K562 (cell line): ENCODE measurements at regions not wholly inside any gene's neighbourhood (a gene's known extent, or its start where the extent isn't known, plus 50 kb on each side); places are given as distances from the start of the nearest gene placed in this dataset.

Experiments used
- ATAC-seq: fragments of 200-7000 bp; cut with Tn5 transposase; 3 replicates; pipeline ENCODE4 v1.9.1; 2020; ENCODE audit warnings: moderate library complexity
- BruUV-seq: library from RNA; stranded (reverse); fragments of 400-500 nt; replicated peaks from 2 replicates; lab custom pipeline; 2021; lab: Mats Ljungman, UMichigan
- CTCF ChIA-PET: fragments of 300-600 bp; formaldehyde crosslinking; extraction: SDS; loops from one replicate; lab custom pipeline; 2021; ENCODE audit warnings: low intra/inter-chr PET ratio; lab: Yijun Ruan, JAX
- POLR2A ChIA-PET: fragments of 300-600, 350-650 bp; sonication (Branson Sonifier 250); formaldehyde crosslinking; extraction: SDS; loops from one replicate; lab custom pipeline; 2021; ENCODE audit warnings: antibody characterized with exemption, inconsistent platforms; lab: Yijun Ruan, JAX
- DNase-seq, 4 experiments: peaks; one replicate each; pipeline versions ENCODE4 v3.0.0 to v3.0.0-alpha.2; 2011 to 2018; ENCODE audit warnings: low spot score in 3 of 4, mixed read lengths in 3 of 4; ENCODE audit errors: extremely low read depth in 1 of 4
- FAIRE-seq: peaks from 2 replicates; lab custom pipeline; 2011; peaks lifted over from hg19 to GRCh38; lab: Jason Lieb, UNC
- H2AFZ ChIP-seq: 2 replicates; pipeline ENCODE4 v1.6.0; 2011; ENCODE audit warnings: low read depth, low read length, control low read depth, inconsistent platforms
- H3K27ac ChIP-seq: fragments of 200-600 bp; 3 replicates; pipeline ENCODE4 v1.8.0; 2011; ENCODE audit warnings: low read depth, mild to moderate bottlenecking, control low read depth, inconsistent platforms, low read length, moderate library complexity, mixed read lengths; ENCODE audit errors: extremely low read depth
- H3K27me3 ChIP-seq, 2 experiments: fragments of 300-600 bp in 1 of 2; 2 replicates in 1 of 2; 3 replicates in 1 of 2; pipeline versions ENCODE4 v1.6.0 to v1.8.0; 2011; ENCODE audit warnings: inconsistent platforms in 2 of 2, low read length in 2 of 2, mild to moderate bottlenecking in 1 of 2, mixed read lengths in 1 of 2, moderate library complexity in 1 of 2; ENCODE audit not compliant: control insufficient read depth in 2 of 2, insufficient read depth in 2 of 2
- H3K36me3 ChIP-seq: fragments of 300-600 bp; 3 replicates; pipeline ENCODE4 v1.8.0; 2011; ENCODE audit warnings: mild to moderate bottlenecking, low read length, inconsistent platforms; ENCODE audit not compliant: control insufficient read depth, insufficient read depth
- H3K4me1 ChIP-seq, 2 experiments: fragments of 200-600 bp in 1 of 2; replicated peaks in 1 of 2; 2 replicates in 1 of 2; 3 replicates in 1 of 2; pipeline versions ENCODE4 v1.5.1 to v1.8.0; 2011; ENCODE audit warnings: inconsistent platforms in 2 of 2, low read length in 2 of 2, mild to moderate bottlenecking in 1 of 2, mixed read lengths in 1 of 2, moderate library complexity in 1 of 2; ENCODE audit not compliant: control insufficient read depth in 2 of 2, insufficient read depth in 2 of 2
- H3K4me2 ChIP-seq: 2 replicates; pipeline ENCODE4 v1.6.1; 2011; ENCODE audit warnings: low read length, control low read depth, inconsistent platforms, mixed read lengths; ENCODE audit not compliant: insufficient read depth
- H3K4me3 ChIP-seq: fragments of 200-600 bp; sonication (generic), shearing (Covaris generic); 2 replicates; pipeline ENCODE4 v1.5.1; 2016; ENCODE audit warnings: control low read depth, inconsistent platforms
- H3K79me2 ChIP-seq: fragments of 200-600 bp; 3 replicates; pipeline ENCODE4 v1.8.0; 2011; ENCODE audit warnings: low read length, inconsistent platforms; ENCODE audit not compliant: control insufficient read depth, insufficient read depth
- H3K9ac ChIP-seq, 2 experiments: 2 replicates each; pipeline versions ENCODE4 v1.6.0 to v1.6.1; 2011; ENCODE audit warnings: low read depth in 2 of 2, low read length in 2 of 2, control low read depth in 1 of 2, inconsistent platforms in 1 of 2, mild to moderate bottlenecking in 1 of 2, mixed read lengths in 1 of 2; ENCODE audit not compliant: insufficient read depth in 1 of 2
- H3K9me1 ChIP-seq: one replicate; pipeline ENCODE4 v1.6.0; 2011; ENCODE audit warnings: inconsistent platforms, mild to moderate bottlenecking, low read length, moderate library complexity; ENCODE audit not compliant: control insufficient read depth, insufficient read depth
- H3K9me3 ChIP-seq: replicated peaks from 2 replicates; pipeline ENCODE4 v1.5.1; 2011; ENCODE audit warnings: low read depth, low read length, inconsistent platforms; ENCODE audit not compliant: control insufficient read depth, insufficient read depth
- H4K20me1 ChIP-seq: replicated peaks from 2 replicates; pipeline ENCODE4 v1.6.1; 2011; ENCODE audit warnings: low read length, inconsistent platforms, mixed read lengths; ENCODE audit not compliant: control insufficient read depth, insufficient read depth
- CAMTA2 ChIP-seq: fragments of 250-450 bp; sonication (Bioruptor Pico); conservative IDR thresholded peaks from 2 replicates; pipeline ENCODE4 v1.5.1; 2022
- ETV1 ChIP-seq: fragments of 450-650 bp; conservative IDR thresholded peaks from 2 replicates; pipeline ENCODE4 v1.6.1; 2016; ENCODE audit warnings: missing genetic modification characterization, control low read depth, low read depth, missing compliant biosample characterization
- HCFC1 ChIP-seq: IDR thresholded peaks from 2 replicates; pipeline ENCODE4 v1.6.1; 2012; ENCODE audit warnings: low read depth, low read length, improper control_type of control experiment
- HMG20B ChIP-seq: fragments of 250-450 bp; sonication (Bioruptor Pico); IDR thresholded peaks from 2 replicates; pipeline ENCODE4 v1.5.0; 2021; ENCODE audit warnings: mild to moderate bottlenecking
- NR2C1 ChIP-seq, 2 experiments: fragments of 450-650 bp; IDR thresholded peaks; 2 replicates each; pipeline ENCODE4 v1.6.1; 2017; ENCODE audit warnings: mild to moderate bottlenecking in 2 of 2, antibody characterized with exemption in 1 of 2, inconsistent platforms in 1 of 2, missing compliant biosample characterization in 1 of 2, missing genetic modification characterization in 1 of 2
- SMC3 ChIP-seq: conservative IDR thresholded peaks from 2 replicates; pipeline ENCODE4 v1.6.1; 2011; ENCODE audit warnings: low read depth, low read length, improper control_type of control experiment; ENCODE audit not compliant: insufficient read depth
- SUPT5H ChIP-seq: fragments of 450-650 bp; IDR thresholded peaks from 2 replicates; pipeline ENCODE4 v1.6.1; 2016
- ZFPM2 ChIP-seq: fragments of 250-450 bp; sonication (Bioruptor Pico); IDR thresholded peaks from 2 replicates; pipeline ENCODE4 v1.5.1; 2022; ENCODE audit warnings: mild to moderate bottlenecking
- ZNF124 ChIP-seq: sonication (generic); formaldehyde crosslinking; IDR thresholded peaks from 2 replicates; pipeline ENCODE4 v1.8.1; 2022; ENCODE audit warnings: missing genetic modification reagents
- ZNF436 ChIP-seq: fragments of 250-450, 450-650 bp; sonication (Bioruptor Pico); formaldehyde crosslinking; IDR thresholded peaks from 2 replicates; pipeline ENCODE4 v1.7.0; 2020; ENCODE audit warnings: mild to moderate bottlenecking
- ZNF695 ChIP-seq: fragments of 450-650 bp; formaldehyde crosslinking; IDR thresholded peaks from 2 replicates; pipeline ENCODE4 v1.4.0; 2020; ENCODE audit warnings: mild to moderate bottlenecking, moderate library complexity
- ZNF785 ChIP-seq: fragments of 250-450 bp; sonication (Bioruptor Pico); IDR thresholded peaks from 2 replicates; pipeline ENCODE4 v1.4.0; 2020; ENCODE audit warnings: mild to moderate bottlenecking
- ZNF79 ChIP-seq: fragments of 250-450 bp; sonication (Bioruptor Pico); IDR thresholded peaks from 2 replicates; pipeline ENCODE4 v1.4.0; 2020; ENCODE audit warnings: low read depth, mild to moderate bottlenecking, moderate library complexity
- WGBS: fragments of 100-300 bp; shearing (Covaris generic); methylation state at CpG from one replicate; pipeline ENCODE4 v1.1.6; 2016; ENCODE audit warnings: low coverage, mixed read lengths; ENCODE audit not compliant: insufficient coverage; ENCODE audit errors: missing lambda C conversion rate; 5-methylcytosine and 5-hydroxymethylcytosine counted together
- in situ Hi-C: fragments of 300-500 bp; cut with MboI; formaldehyde crosslinking; loops from 4 replicates; pipeline ENCODE4 v1.15.0; 2018; ENCODE audit warnings: inconsistent platforms, mixed read lengths
- intact Hi-C: fragments of 100-400 bp; cut with micrococcal nuclease; formaldehyde crosslinking; loops from 2 replicates; pipeline ENCODE4 v1.14.2; 2022
- TF ChIP-seq, protein P1 (sequence below): fragments of 450-650 bp; IDR thresholded peaks from one replicate; pipeline ENCODE4 v1.6.1; 2018; ENCODE audit warnings: mild to moderate bottlenecking, moderate library complexity; ENCODE audit not compliant: partially characterized antibody

DNA sequence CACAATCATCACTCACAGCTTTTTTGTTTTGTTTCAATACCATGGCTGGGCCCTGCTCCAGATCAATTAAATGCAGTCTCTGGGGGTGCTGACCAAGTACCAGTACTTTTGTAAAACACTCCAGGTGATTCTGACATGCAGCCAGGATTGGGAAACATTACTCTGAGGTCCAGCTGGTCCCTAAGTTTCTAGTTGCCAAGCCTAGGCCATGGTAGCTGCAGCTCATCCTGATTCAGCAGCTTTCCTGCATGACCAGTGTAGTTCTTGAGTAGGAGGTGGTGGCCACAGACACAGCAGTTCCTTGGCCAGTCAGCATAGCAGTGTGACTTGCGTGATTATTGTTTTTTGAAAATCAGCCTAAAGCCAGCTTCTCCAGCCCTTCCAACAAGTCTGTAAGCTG, 859.1 kb downstream of the DIAPH3 start:
- no TSS peak for BruUV-seq
- H3K4me2 ChIP-seq: no peak overlapping the region
- no peak overlapping the region for H2AFZ ChIP-seq
- TF ChIP-seq, protein P1, sequence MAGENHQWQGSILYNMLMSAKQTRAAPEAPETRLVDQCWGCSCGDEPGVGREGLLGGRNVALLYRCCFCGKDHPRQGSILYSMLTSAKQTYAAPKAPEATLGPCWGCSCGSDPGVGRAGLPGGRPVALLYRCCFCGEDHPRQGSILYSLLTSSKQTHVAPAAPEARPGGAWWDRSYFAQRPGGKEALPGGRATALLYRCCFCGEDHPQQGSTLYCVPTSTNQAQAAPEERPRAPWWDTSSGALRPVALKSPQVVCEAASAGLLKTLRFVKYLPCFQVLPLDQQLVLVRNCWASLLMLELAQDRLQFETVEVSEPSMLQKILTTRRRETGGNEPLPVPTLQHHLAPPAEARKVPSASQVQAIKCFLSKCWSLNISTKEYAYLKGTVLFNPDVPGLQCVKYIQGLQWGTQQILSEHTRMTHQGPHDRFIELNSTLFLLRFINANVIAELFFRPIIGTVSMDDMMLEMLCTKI: no peak
- no peak for TF ChIP-seq ZNF785
- no peak for TF ChIP-seq ZNF436
- no peak for TF ChIP-seq ZNF695 (CRISPR knock-in tag)
- DNase-seq (no peak), ATAC-seq (no peak), FAIRE-seq (no peak)
- 40% methylated on average over 1 of the region's 1 CpG for WGBS
- no peaks in the 10 kb centered on the region; a peak in 2 of 5 replicates for H3K4me1 ChIP-seq
- H3K9ac ChIP-seq: no peak overlapping the region
- no peaks in the 10 kb centered on the region for H3K79me2 ChIP-seq
- H3K4me3 ChIP-seq: no peak overlapping the region
- H3K36me3 ChIP-seq: no peaks in the 10 kb centered on the region
- ChIA-PET CTCF (no interaction called here), POLR2A (interaction anchor here (0.7 to 1.7 kb wide), 2 partner anchors 18 to 530 kb away, joined by 3 to 4 read pairs; no protein-coding TSS in a partner anchor)
- in situ Hi-C loops (no loop called here), intact Hi-C loops (no loop called here)
- no peaks in the 10 kb centered on the region for H3K9me3 ChIP-seq
- H3K27me3 ChIP-seq: no peaks in the 10 kb centered on the region
- no peaks in the 10 kb centered on the region for H4K20me1 ChIP-seq
- H3K27ac ChIP-seq: no peak overlapping the region
- H3K9me1 ChIP-seq: no peaks in the 10 kb centered on the region

DNA sequence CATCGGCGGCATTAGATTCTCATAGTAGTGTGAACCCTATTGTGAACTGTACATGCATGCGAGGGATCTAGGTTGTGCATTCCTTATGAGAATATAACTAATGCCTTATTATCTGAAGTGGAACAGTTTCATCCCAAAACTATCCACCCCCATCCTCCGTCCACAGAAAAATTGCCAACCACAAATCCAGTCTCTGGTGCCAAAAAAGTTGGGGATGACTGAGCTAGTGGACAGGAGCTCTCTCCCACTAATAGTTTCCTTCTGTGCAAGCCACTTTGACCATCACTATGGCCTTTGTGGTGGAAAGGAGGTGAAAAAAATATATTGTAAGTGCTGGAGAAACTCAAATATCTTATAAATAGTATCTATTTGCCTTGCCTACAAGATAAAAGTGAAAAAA, 857.8 kb downstream of the DIAPH3 start:
- intact Hi-C loops: no loop called here
- Histone ChIP-seq H3K27ac (no peak overlapping the region), H3K9me1 (no peaks in the 10 kb centered on the region), H2AFZ (no peak overlapping the region), H3K4me1 (no peaks in the 10 kb centered on the region; a peak in 1 of 5 replicates), H4K20me1 (no peaks in the 10 kb centered on the region), H3K4me2 (no peak overlapping the region)
- WGBS: 5% methylated on average over 4 of the region's 4 CpGs
- no peak for ATAC-seq
- no TSS peak for BruUV-seq
- in situ Hi-C loops: no loop called here
- CTCF ChIA-PET: no interaction called here
- FAIRE-seq: no peak
- TF ChIP-seq ZFPM2 (no peak), ZNF124 (no peak), HMG20B (CRISPR knock-in tag) (no peak), ETV1 (tag) (no peak), CAMTA2 (no peak), SMC3 (no peak), ZNF79 (no peak), NR2C1 (IDR thresholded peaks at IDR 0.05) (no peak), NR2C1 (tag; IDR thresholded peaks at IDR 0.05) (no peak), HCFC1 (no peak), SUPT5H (no peak)
- TF ChIP-seq, all 486 proteins: peak for 0
- POLR2A ChIA-PET: no interaction called here
- Histone ChIP-seq H3K27me3 (no peaks in the 10 kb centered on the region), H3K4me3 (no peak overlapping the region), H3K36me3 (no peaks in the 10 kb centered on the region), H3K79me2 (no peaks in the 10 kb centered on the region), H3K9me3 (no peaks in the 10 kb centered on the region), H3K9ac (no peak overlapping the region)
- DNase-seq: no peak
